ENCODE measurements at regions not wholly inside any gene's neighbourhood (a gene's known extent, or its start where the extent isn't known, plus 50 kb on each side); places are given as distances from the start of the nearest gene placed in this dataset.

GRCh38 chr11:115660030-115660805 is 156.0 kb upstream of the CADM1 start:
- no peak for TF ChIP-seq CTCF (conservative IDR thresholded peaks at IDR 0.05 in 1 of 2, IDR thresholded peaks at IDR 0.05 in 1 of 2; ENCODE audit: low read depth in 1 of 2, low read length in 2 of 2)
- TF ChIP-seq EZH2 (IDR thresholded peaks at IDR 0.05; ENCODE audit: low read length, missing control alignments): no peak
